ENCODE measurements at regions not wholly inside any gene's neighbourhood (a gene's known extent, or its start where the extent isn't known, plus 50 kb on each side); places are given as distances from the start of the nearest gene placed in this dataset.

DNA sequence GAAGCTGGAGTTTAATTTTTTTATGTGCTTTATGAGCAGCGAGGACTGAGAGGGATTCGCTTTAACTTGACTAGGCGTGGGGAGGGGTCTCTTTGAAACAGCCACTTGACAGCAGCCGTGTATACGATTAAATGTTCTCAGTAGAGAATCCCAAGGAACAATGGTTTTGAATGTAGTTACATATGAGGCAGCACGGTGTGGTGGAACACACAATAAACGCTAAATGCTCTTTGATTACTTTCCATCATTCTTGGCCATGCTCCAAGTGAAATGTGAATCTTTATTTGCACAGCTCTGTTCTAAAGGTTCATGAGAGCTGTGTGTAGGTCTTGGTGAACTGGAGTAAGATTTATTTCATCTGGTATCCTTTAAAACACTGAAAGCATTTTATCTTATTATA is 251.4 kb upstream of the TGFBR2 start:
- H3K79me1 ChIP-seq (ENCODE audit: low read depth in 1 of 2, low read length in 2 of 2), result no peaks in the 10 kb centered on the region
- no peaks in the 10 kb centered on the region for H3K27me3 ChIP-seq (ENCODE audit: control insufficient read depth, insufficient read depth, low read length)
- no peak overlapping the region for H4K91ac ChIP-seq (ENCODE audit: insufficient read depth, low read depth, low read length)
- no peak overlapping the region for H2BK15ac ChIP-seq (ENCODE audit: low read depth, low read length)
- ATAC-seq (ENCODE audit: low read depth) (no peak), DNase-seq (peak; percentile 28)
- H2AK9ac ChIP-seq (replicated peaks; ENCODE audit: low read depth, low read length, poor library complexity), result no peak overlapping the region
- H2AK5ac ChIP-seq (ENCODE audit: low read depth, low read length), result no peak overlapping the region
- 0 out of 2 replicates have a peak overlapping the region, but pooled peaks have one; percentile 21 for H2BK120ac ChIP-seq (ENCODE audit: low read depth, low read length)
- H2BK20ac ChIP-seq (ENCODE audit: low read depth, low read length), result no peak overlapping the region
- no peak overlapping the region for H2BK5ac ChIP-seq (ENCODE audit: low read depth, low read length, poor library complexity, severe bottlenecking)
- dilution Hi-C loops (cut with HindIII; ENCODE audit: low sequenced_read_pairs, unreplicated experiment) (no loop called here), in situ Hi-C loops (cut with MboI; ENCODE audit: low sequenced_read_pairs) (no loop called here), intact Hi-C loops (cut with micrococcal nuclease) (no loop called here)
- H3K27ac ChIP-seq (ENCODE audit: insufficient read depth, low read length), result no peak overlapping the region
- H4K5ac ChIP-seq (ENCODE audit: low read depth, low read length), result no peak overlapping the region
- no peak overlapping the region for H3K4me3 ChIP-seq (ENCODE audit: insufficient read depth, low read depth, low read length)
- TF ChIP-seq CEBPB (IDR thresholded peaks at IDR 0.05; ENCODE audit: low read depth, low read length) (no peak), MAZ (IDR thresholded peaks at IDR 0.05; ENCODE audit: borderline replicate concordance, low read depth, low read length) (no peak), ELK1 (IDR thresholded peaks at IDR 0.05; ENCODE audit: borderline replicate concordance, low read depth, low read length) (no peak), FOS (IDR thresholded peaks at IDR 0.05; ENCODE audit: low read depth, low read length) (no peak)
- no peak overlapping the region for H3K56ac ChIP-seq (ENCODE audit: extremely low read depth, insufficient read depth, low read length)
- no peak overlapping the region for H2AFZ ChIP-seq (replicated peaks; ENCODE audit: low read length, poor library complexity)
- 87% methylated on average over 3 of the region's 7 CpGs; no CpG with 5 or more reads in 1 of the 2 experiments for WGBS, 2 experiments (ENCODE audit: extremely low coverage in 2 of 2, insufficient read length in 1 of 2)
- BruUV-seq (replicated peaks), result no TSS peak
- ChIA-PET CTCF (no interaction called here), POLR2A (ENCODE audit: unreplicated experiment) (no interaction called here)
- peaks cover 8% of the 10 kb centered on the region; the same call in 1 of the 2 replicates for H3K9me1 ChIP-seq (ENCODE audit: insufficient read depth, low read length)
- H3K9me3 ChIP-seq (ENCODE audit: control insufficient read depth, insufficient read depth, low read length), result no peaks in the 10 kb centered on the region
- H3K4me2 ChIP-seq (ENCODE audit: low read depth, low read length), result no peak overlapping the region
- peaks cover 10% of the 10 kb centered on the region for H3K4me1 ChIP-seq (ENCODE audit: control insufficient read depth, insufficient read depth, low read length)
- no peak overlapping the region for H3K23ac ChIP-seq (ENCODE audit: low read depth, low read length)
- no peaks in the 10 kb centered on the region for H4K20me1 ChIP-seq (ENCODE audit: insufficient read depth, low read length)
- H3K14ac ChIP-seq (replicated peaks; ENCODE audit: low read depth, low read length), result no peak overlapping the region
- no peaks in the 10 kb centered on the region for H3K36me3 ChIP-seq (ENCODE audit: control insufficient read depth, insufficient read depth, low read length)
- no peak overlapping the region for H3K18ac ChIP-seq (ENCODE audit: low read depth, low read length)
- H3K4ac ChIP-seq (ENCODE audit: low read depth, low read length), result no peak overlapping the region
- H3K9ac ChIP-seq (ENCODE audit: low read depth, low read length), result no peak overlapping the region
- no peak overlapping the region for H4K8ac ChIP-seq (ENCODE audit: low read depth in 2 of 2, low read length in 2 of 2)

Measured in IMR-90 (cell line).